Right lobe of liver (tissue), 6 donors: ENCODE measurements at regions not wholly inside any gene's neighbourhood (a gene's known extent, or its start where the extent isn't known, plus 50 kb on each side); places are given as distances from the start of the nearest gene placed in this dataset.

Experiments
- ATAC-seq, 4 donors: fragments of 200-7000 bp; cut with Tn5 transposase; one replicate each; pipeline ENCODE4 v1.9.1; 2020; ENCODE audit warnings: mild to moderate bottlenecking in 4 of 4, moderate library complexity in 4 of 4
- DNase-seq, 3 donors: peaks; one replicate each; pipeline ENCODE4 v3.0.0-alpha.2; 2020
- H3K27ac ChIP-seq, 3 donors: fragments of 200-600 bp; one replicate each; pipeline ENCODE4 v1.8.0; 2022
- H3K27me3 ChIP-seq, 2 donors: fragments of 200-600 bp; one replicate each; pipeline ENCODE4 v1.8.0; 2022
- H3K36me3 ChIP-seq, 4 donors: fragments of 200-600 bp; sonication (generic) in 1 of 4; one replicate each; pipeline versions ENCODE4 v1.5.1 to v1.8.0; 2017 to 2022; ENCODE audit warnings: control low read depth in 1 of 4
- H3K4me1 ChIP-seq, 4 donors: fragments of 200-600 bp; sonication (generic) in 1 of 4; one replicate each; pipeline versions ENCODE4 v1.5.1 to v1.8.0; 2017 to 2022; ENCODE audit warnings: control low read depth in 1 of 4
- H3K4me3 ChIP-seq, 3 donors: fragments of 200-600 bp; one replicate each; pipeline ENCODE4 v1.8.0; 2022
- H3K9me3 ChIP-seq, 4 donors: fragments of 200-600 bp; sonication (generic) in 1 of 4; one replicate each; pipeline versions ENCODE4 v1.5.1 to v1.8.0; 2017 to 2022; ENCODE audit warnings: control low read depth in 1 of 4
- CTCF ChIP-seq, 4 donors: fragments of 200-600 bp in 3 of 4; fragments of 450-650 bp in 1 of 4; IDR thresholded peaks; one replicate each; pipeline versions ENCODE4 v1.5.1 to v1.8.0; 2016 to 2022; ENCODE audit warnings: antibody characterized with exemption in 4 of 4, mild to moderate bottlenecking in 2 of 4
- POLR2A ChIP-seq: fragments of 450-650 bp; IDR thresholded peaks from one replicate; pipeline ENCODE4 v1.6.1; 2017; ENCODE audit warnings: antibody characterized with exemption, mild to moderate bottlenecking
- WGBS: methylation state at CpG from one replicate; pipeline ENCODE4 v1.1.6; 2018; ENCODE audit warnings: low coverage, low lambda C conversion rate; ENCODE audit not compliant: insufficient coverage; ENCODE audit errors: missing lambda C conversion rate; 5-methylcytosine and 5-hydroxymethylcytosine counted together
- intact Hi-C, 2 donors: fragments of 100-400 bp; cut with DNase I; formaldehyde crosslinking; loops; one replicate each; pipeline versions ENCODE4 v1.11.2 to v1.14.1; 2022
- donor health status: DM: no; HTN: yes; CAD: no.
- donor health status: DM: no; HTN: no; CAD: no.
- donor health status: DM: no; HTN: no; CAD: no.
- donor health status: DM: no; HTN: yes; CAD: no.
- donor health status: DM: no; HTN: yes; CAD: no.

GRCh38 chr18:24764766-24765165 is 304.3 kb downstream of the HRH4 start:
- H3K36me3 ChIP-seq, result no peaks in the 10 kb centered on the region
- TF ChIP-seq CTCF (IDR thresholded peaks at IDR 0.05) (no peak), POLR2A (no peak)
- DNase-seq (no peak), ATAC-seq (no peak)
- no peaks in the 10 kb centered on the region for H3K9me3 ChIP-seq
- no peak overlapping the region for H3K4me3 ChIP-seq
- H3K27ac ChIP-seq, result no peak overlapping the region
- no peaks in the 10 kb centered on the region for H3K4me1 ChIP-seq
- intact Hi-C loops, result no loop called here
- H3K27me3 ChIP-seq, result no peaks in the 10 kb centered on the region
- 44% methylated on average over 5 of the region's 5 CpGs for WGBS

- ATAC-seq (no peak), DNase-seq (no peak)
- intact Hi-C loops, result no loop called here
- no peaks in the 10 kb centered on the region for H3K27me3 ChIP-seq
- no peak overlapping the region for H3K27ac ChIP-seq
- no peaks in the 10 kb centered on the region for H3K9me3 ChIP-seq
- H3K4me3 ChIP-seq, result no peak overlapping the region
- TF ChIP-seq POLR2A (no peak), CTCF (IDR thresholded peaks at IDR 0.05) (no peak)
- no peaks in the 10 kb centered on the region for H3K36me3 ChIP-seq
- no peaks in the 10 kb centered on the region for H3K4me1 ChIP-seq
- 36% methylated on average over 1 of the region's 1 CpG for WGBS
These were observed 305.9 kb downstream of the HRH4 start for GRCh38 chr18:24766376-24766775.

- intact Hi-C loops, result no loop called here
- no peak for DNase-seq
- ATAC-seq, result no peak
These were observed 310.0 kb downstream of the HRH4 start for GRCh38 chr18:24770311-24771024.

GRCh38 chr18:24771300-24771699 is 310.9 kb downstream of the HRH4 start:
- Histone ChIP-seq H3K4me1 (no peaks in the 10 kb centered on the region), H3K9me3 (no peaks in the 10 kb centered on the region), H3K4me3 (no peak overlapping the region), H3K36me3 (no peaks in the 10 kb centered on the region), H3K27me3 (no peaks in the 10 kb centered on the region), H3K27ac (no peak overlapping the region)
- DNase-seq (no peak), ATAC-seq (no peak)
- TF ChIP-seq CTCF (IDR thresholded peaks at IDR 0.05) (no peak), POLR2A (no peak)
- intact Hi-C loops, result no loop called here

More at GRCh38 chr18:24770311-24771024, 310.0 kb downstream of the HRH4 start:
- no peak overlapping the region for H3K4me3 ChIP-seq
- TF ChIP-seq CTCF (IDR thresholded peaks at IDR 0.05) (no peak), POLR2A (no peak)
- H3K36me3 ChIP-seq, result no peaks in the 10 kb centered on the region
- no peaks in the 10 kb centered on the region for H3K4me1 ChIP-seq
- no peaks in the 10 kb centered on the region for H3K9me3 ChIP-seq
- no peaks in the 10 kb centered on the region for H3K27me3 ChIP-seq
- no peak overlapping the region for H3K27ac ChIP-seq
- WGBS, result 49% methylated on average over 3 of the region's 3 CpGs

- H3K4me3 ChIP-seq, result no peak overlapping the region
- no peaks in the 10 kb centered on the region for H3K9me3 ChIP-seq
- DNase-seq (no peak), ATAC-seq (no peak)
- no peaks in the 10 kb centered on the region for H3K27me3 ChIP-seq
- H3K27ac ChIP-seq, result no peak overlapping the region
- intact Hi-C loops, result no loop called here
- no peaks in the 10 kb centered on the region for H3K36me3 ChIP-seq
- TF ChIP-seq POLR2A, result no peak
- no peak for TF ChIP-seq CTCF (IDR thresholded peaks at IDR 0.05)
- H3K4me1 ChIP-seq, result no peaks in the 10 kb centered on the region
- 71% methylated on average over 1 of the region's 2 CpGs for WGBS
These were observed 312.7 kb downstream of the HRH4 start for GRCh38 chr18:24773101-24773500.
